ENCODE measurements at regions not wholly inside any gene's neighbourhood (a gene's known extent, or its start where the extent isn't known, plus 50 kb on each side); places are given as distances from the start of the nearest gene placed in this dataset.

GRCh38 chr5:30747412-30747811 is 446.1 kb upstream of the CDH6 start:
- Histone ChIP-seq H3K36me3 (ENCODE audit: control insufficient read depth in 2 of 3, insufficient read depth in 3 of 3, low read length in 3 of 3) (no peaks in the 10 kb centered on the region), H3K4me3 (ENCODE audit: low read length in 3 of 3) (no peak overlapping the region), H3K9me3 (ENCODE audit: control insufficient read depth in 2 of 3, insufficient read depth in 1 of 3, low read length in 3 of 3) (no peaks in the 10 kb centered on the region), H3K4me1 (ENCODE audit: control insufficient read depth in 2 of 3, insufficient read depth in 2 of 3, low read depth in 1 of 3, low read length in 3 of 3) (no peaks in the 10 kb centered on the region), H3K27ac (ENCODE audit: low read depth in 2 of 2, low read length in 2 of 2) (no peak overlapping the region), H3K27me3 (ENCODE audit: control insufficient read depth, insufficient read depth, low read length) (no peaks in the 10 kb centered on the region), H3K9ac (ENCODE audit: low read length in 3 of 3) (no peak overlapping the region)
- intact Hi-C loops (cut with DNase I), result no loop called here
- FAIRE-seq (no peak), DNase-seq (no peak)
- TF ChIP-seq CTCF (IDR thresholded peaks at IDR 0.05; ENCODE audit: borderline replicate concordance, extremely low read depth, insufficient read depth), result no peak

- Histone ChIP-seq H3K4me1 (ENCODE audit: control insufficient read depth in 2 of 3, insufficient read depth in 2 of 3, low read depth in 1 of 3, low read length in 3 of 3) (no peaks in the 10 kb centered on the region), H3K36me3 (ENCODE audit: control insufficient read depth in 2 of 3, insufficient read depth in 3 of 3, low read length in 3 of 3) (no peaks in the 10 kb centered on the region), H3K9me3 (ENCODE audit: control insufficient read depth in 2 of 3, insufficient read depth in 1 of 3, low read length in 3 of 3) (no peaks in the 10 kb centered on the region), H3K4me3 (ENCODE audit: low read length in 3 of 3) (no peak overlapping the region), H3K27ac (ENCODE audit: low read depth in 2 of 2, low read length in 2 of 2) (no peak overlapping the region), H3K9ac (ENCODE audit: low read length in 3 of 3) (no peak overlapping the region), H3K27me3 (ENCODE audit: control insufficient read depth, insufficient read depth, low read length) (no peaks in the 10 kb centered on the region)
- no peak for FAIRE-seq
- intact Hi-C loops (cut with DNase I), result no loop called here
- DNase-seq, result no peak
- no peak for TF ChIP-seq CTCF (IDR thresholded peaks at IDR 0.05; ENCODE audit: borderline replicate concordance, extremely low read depth, insufficient read depth)
These were observed 456.8 kb upstream of the CDH6 start for GRCh38 chr5:30736669-30737068.

- intact Hi-C loops (cut with DNase I), result no loop called here
- H3K9me3 ChIP-seq (ENCODE audit: control insufficient read depth in 2 of 3, insufficient read depth in 1 of 3, low read length in 3 of 3), result no peaks in the 10 kb centered on the region
- TF ChIP-seq CTCF (IDR thresholded peaks at IDR 0.05; ENCODE audit: borderline replicate concordance, extremely low read depth, insufficient read depth), result no peak
- no peak overlapping the region for H3K9ac ChIP-seq (ENCODE audit: low read length in 3 of 3)
- H3K27ac ChIP-seq (ENCODE audit: low read depth in 2 of 2, low read length in 2 of 2), result no peak overlapping the region
- H3K4me3 ChIP-seq (ENCODE audit: low read length in 3 of 3), result no peak overlapping the region
- no peaks in the 10 kb centered on the region for H3K36me3 ChIP-seq (ENCODE audit: control insufficient read depth in 2 of 3, insufficient read depth in 3 of 3, low read length in 3 of 3)
- no peaks in the 10 kb centered on the region for H3K27me3 ChIP-seq (ENCODE audit: control insufficient read depth, insufficient read depth, low read length)
- FAIRE-seq (no peak), DNase-seq (no peak)
- no peaks in the 10 kb centered on the region for H3K4me1 ChIP-seq (ENCODE audit: control insufficient read depth in 2 of 3, insufficient read depth in 2 of 3, low read depth in 1 of 3, low read length in 3 of 3)
These were observed 459.4 kb upstream of the CDH6 start for GRCh38 chr5:30734118-30734517.

GRCh38 chr5:30725073-30725472 is 468.4 kb upstream of the CDH6 start:
- no peaks in the 10 kb centered on the region for H3K27me3 ChIP-seq (ENCODE audit: control insufficient read depth, insufficient read depth, low read length)
- no peak for FAIRE-seq
- DNase-seq, result no peak
- H3K27ac ChIP-seq (ENCODE audit: low read depth in 2 of 2, low read length in 2 of 2), result no peak overlapping the region
- H3K4me1 ChIP-seq (ENCODE audit: control insufficient read depth in 2 of 3, insufficient read depth in 2 of 3, low read depth in 1 of 3, low read length in 3 of 3), result no peaks in the 10 kb centered on the region
- no peak overlapping the region for H3K4me3 ChIP-seq (ENCODE audit: low read length in 3 of 3)
- H3K9ac ChIP-seq (ENCODE audit: low read length in 3 of 3), result no peak overlapping the region
- no peaks in the 10 kb centered on the region for H3K36me3 ChIP-seq (ENCODE audit: control insufficient read depth in 2 of 3, insufficient read depth in 3 of 3, low read length in 3 of 3)
- TF ChIP-seq CTCF (IDR thresholded peaks at IDR 0.05; ENCODE audit: borderline replicate concordance, extremely low read depth, insufficient read depth), result no peak
- intact Hi-C loops (cut with DNase I), result no loop called here
- no peaks in the 10 kb centered on the region for H3K9me3 ChIP-seq (ENCODE audit: control insufficient read depth in 2 of 3, insufficient read depth in 1 of 3, low read length in 3 of 3)
